22Rv1 (cell line): ENCODE measurements at regions not wholly inside any gene's neighbourhood (a gene's known extent, or its start where the extent isn't known, plus 50 kb on each side); places are given as distances from the start of the nearest gene placed in this dataset.

Experiments
- CTCF ChIP-seq: fragments of 450-650 bp; IDR thresholded peaks from 2 replicates; pipeline ENCODE4 v1.5.1; 2017; ENCODE audit warnings: mild to moderate bottlenecking
- ZFX ChIP-seq: fragments of 450-650 bp; IDR thresholded peaks from 2 replicates; pipeline ENCODE4 v1.6.1; 2017; ENCODE audit warnings: antibody characterized with exemption, borderline replicate concordance

GRCh38 chr13:83221813-83222241, 660.4 kb downstream of the SLITRK1 start:
- no peak for TF ChIP-seq CTCF
- no peak for TF ChIP-seq ZFX
